Neuron (in vitro differentiated cells): ENCODE measurements at regions not wholly inside any gene's neighbourhood (a gene's known extent, or its start where the extent isn't known, plus 50 kb on each side); places are given as distances from the start of the nearest gene placed in this dataset.

Experiments
- H2AFZ ChIP-seq: one replicate; pipeline ENCODE4 v1.6.1; 2013; ENCODE audit warnings: low read depth, mild to moderate bottlenecking, inconsistent platforms, low read length, moderate library complexity
- H3K27me3 ChIP-seq: one replicate; pipeline ENCODE4 v1.6.1; 2013; ENCODE audit warnings: low read length; ENCODE audit not compliant: insufficient read depth
- H3K36me3 ChIP-seq: one replicate; pipeline ENCODE4 v1.6.1; 2013; ENCODE audit warnings: low read length; ENCODE audit not compliant: insufficient read depth
- H3K4me1 ChIP-seq: one replicate; pipeline ENCODE4 v1.6.1; 2013; ENCODE audit warnings: low read length; ENCODE audit not compliant: insufficient read depth
- H3K4me3 ChIP-seq: 2 replicates; pipeline ENCODE4 v1.5.1; 2013; ENCODE audit warnings: mild to moderate bottlenecking, low read length, moderate library complexity
- H3K9me3 ChIP-seq: one replicate; pipeline ENCODE4 v1.6.1; 2013; ENCODE audit warnings: low read length

- Histone ChIP-seq H3K4me3 (no peak overlapping the region), H3K36me3 (no peaks in the 10 kb centered on the region), H3K27me3 (no peaks in the 10 kb centered on the region), H3K4me1 (no peaks in the 10 kb centered on the region), H3K9me3 (no peaks in the 10 kb centered on the region), H2AFZ (no peak overlapping the region)
These were observed 408.7 kb upstream of the ADARB2 start for GRCh38 chr10:2145926-2146478.

DNA sequence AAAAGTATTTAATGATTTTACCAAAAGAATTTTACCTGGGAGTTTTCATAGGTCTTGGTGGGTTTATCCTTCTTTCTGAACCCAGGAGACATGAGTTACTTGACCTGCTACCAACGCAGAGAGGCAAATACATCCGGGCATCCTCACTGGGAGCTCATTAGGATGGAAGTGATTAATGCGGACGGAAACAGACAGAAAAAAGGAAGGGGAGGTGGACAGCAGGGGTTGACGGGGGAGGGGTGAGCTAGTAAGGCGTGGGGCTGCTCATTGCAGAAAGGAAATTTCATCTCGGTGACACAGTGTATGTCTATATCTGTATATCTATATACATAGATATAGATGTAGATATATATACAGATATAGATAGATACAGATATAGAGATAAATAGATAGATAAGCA is 408.2 kb upstream of the ADARB2 start:
- H3K4me3 ChIP-seq, result no peak overlapping the region
- no peaks in the 10 kb centered on the region for H3K4me1 ChIP-seq
- H3K27me3 ChIP-seq, result no peaks in the 10 kb centered on the region
- no peaks in the 10 kb centered on the region for H3K9me3 ChIP-seq
- H3K36me3 ChIP-seq, result no peaks in the 10 kb centered on the region
- H2AFZ ChIP-seq, result no peak overlapping the region

GRCh38 chr10:2144584-2144983 is 407.3 kb upstream of the ADARB2 start:
- no peak overlapping the region for H2AFZ ChIP-seq
- no peak overlapping the region for H3K4me3 ChIP-seq
- no peaks in the 10 kb centered on the region for H3K9me3 ChIP-seq
- no peaks in the 10 kb centered on the region for H3K4me1 ChIP-seq
- no peaks in the 10 kb centered on the region for H3K27me3 ChIP-seq
- no peaks in the 10 kb centered on the region for H3K36me3 ChIP-seq

- no peaks in the 10 kb centered on the region for H3K36me3 ChIP-seq
- no peaks in the 10 kb centered on the region for H3K27me3 ChIP-seq
- no peak overlapping the region for H2AFZ ChIP-seq
- H3K4me3 ChIP-seq, result no peak overlapping the region
- H3K4me1 ChIP-seq, result no peaks in the 10 kb centered on the region
- H3K9me3 ChIP-seq, result no peaks in the 10 kb centered on the region
These were observed 406.0 kb upstream of the ADARB2 start for GRCh38 chr10:2143213-2143835.

GRCh38 chr10:2139746-2140145 is 402.4 kb upstream of the ADARB2 start:
- Histone ChIP-seq H2AFZ (no peak overlapping the region), H3K27me3 (no peaks in the 10 kb centered on the region), H3K9me3 (no peaks in the 10 kb centered on the region), H3K4me3 (no peak overlapping the region), H3K4me1 (no peaks in the 10 kb centered on the region), H3K36me3 (no peaks in the 10 kb centered on the region)

DNA sequence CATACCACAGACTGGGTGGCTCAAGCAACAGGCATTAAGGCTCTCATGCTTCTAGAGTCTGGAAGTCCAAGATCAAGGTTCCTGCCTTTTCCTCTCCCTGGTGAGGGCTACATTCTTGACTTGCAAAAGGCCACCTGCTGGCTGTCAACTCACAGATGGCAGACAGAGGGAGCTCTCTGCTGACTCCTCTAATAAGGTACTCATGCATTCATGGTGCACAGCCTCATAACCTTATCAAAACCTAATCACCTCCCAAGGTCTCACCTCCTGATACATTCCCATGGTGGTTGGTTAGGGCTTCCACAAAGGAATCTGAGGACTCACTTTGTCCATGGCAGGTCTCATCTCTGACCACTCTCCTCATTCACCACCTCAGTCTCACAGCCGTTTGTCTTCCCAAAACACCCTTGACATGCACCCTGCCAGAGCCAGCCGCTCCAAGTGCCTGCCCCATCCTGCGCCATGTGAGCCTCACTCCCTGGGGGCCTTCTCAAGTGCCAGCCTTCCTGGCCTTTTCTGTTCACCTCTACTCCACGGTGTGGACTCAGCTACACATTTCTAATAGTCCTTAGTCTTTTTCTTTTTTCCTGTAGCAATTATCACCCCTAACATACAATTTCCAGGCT is 400.3 kb upstream of the ADARB2 start:
- Histone ChIP-seq H3K4me1 (no peaks in the 10 kb centered on the region), H2AFZ (no peak overlapping the region), H3K9me3 (no peaks in the 10 kb centered on the region), H3K27me3 (no peaks in the 10 kb centered on the region), H3K36me3 (no peaks in the 10 kb centered on the region), H3K4me3 (no peak overlapping the region)

- Histone ChIP-seq H3K4me1 (no peaks in the 10 kb centered on the region), H3K36me3 (no peaks in the 10 kb centered on the region)
These were observed 393.5 kb upstream of the ADARB2 start for GRCh38 chr10:2130705-2131305.

GRCh38 chr10:2128991-2129390 is 391.7 kb upstream of the ADARB2 start:
- H3K9me3 ChIP-seq, result no peaks in the 10 kb centered on the region
- no peaks in the 10 kb centered on the region for H3K36me3 ChIP-seq
- H2AFZ ChIP-seq, result no peak overlapping the region
- H3K4me1 ChIP-seq, result no peaks in the 10 kb centered on the region
- no peak overlapping the region for H3K4me3 ChIP-seq
- no peaks in the 10 kb centered on the region for H3K27me3 ChIP-seq

More at GRCh38 chr10:2130705-2131305, 393.5 kb upstream of the ADARB2 start:
- Histone ChIP-seq H2AFZ (no peak overlapping the region), H3K4me3 (no peak overlapping the region), H3K27me3 (no peaks in the 10 kb centered on the region), H3K9me3 (no peaks in the 10 kb centered on the region)

- H3K4me3 ChIP-seq, result no peak overlapping the region
- no peaks in the 10 kb centered on the region for H3K9me3 ChIP-seq
- no peak overlapping the region for H2AFZ ChIP-seq
- H3K27me3 ChIP-seq, result no peaks in the 10 kb centered on the region
- H3K36me3 ChIP-seq, result no peaks in the 10 kb centered on the region
- no peaks in the 10 kb centered on the region for H3K4me1 ChIP-seq
These were observed 386.8 kb upstream of the ADARB2 start for GRCh38 chr10:2124135-2124534.

DNA sequence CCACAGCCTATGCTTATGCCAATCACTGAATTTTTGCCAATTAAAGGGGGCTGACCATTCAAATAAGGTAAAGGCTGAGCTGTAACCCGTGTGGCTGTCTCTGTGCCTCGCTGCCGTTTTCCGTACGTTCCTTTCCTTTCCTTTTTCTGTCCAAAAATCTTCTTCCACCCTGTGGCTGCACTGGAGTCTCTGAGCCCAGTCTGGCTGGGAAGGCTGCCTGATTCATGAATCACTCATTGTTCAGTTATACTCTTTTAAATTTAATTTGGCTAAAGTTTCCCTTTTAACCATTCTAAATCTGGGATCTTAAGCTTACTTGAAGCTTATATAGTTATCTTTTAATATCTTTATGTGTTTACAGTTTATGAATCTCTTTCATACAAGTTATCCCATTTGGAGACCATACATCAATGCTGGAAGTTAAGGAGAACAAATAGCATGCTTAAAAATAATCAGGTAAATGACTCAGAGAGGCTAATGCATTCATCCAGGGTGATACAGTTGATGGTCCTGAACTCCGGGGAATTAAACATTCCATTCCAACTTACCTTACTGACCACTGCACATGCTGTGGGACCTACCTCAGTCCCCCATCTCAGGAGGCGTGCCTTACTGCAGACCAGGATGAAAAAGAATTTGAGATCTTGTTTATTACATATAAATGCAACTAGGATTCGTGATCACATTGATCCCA is 385.3 kb upstream of the ADARB2 start:
- Histone ChIP-seq H3K9me3 (no peaks in the 10 kb centered on the region), H3K36me3 (no peaks in the 10 kb centered on the region), H2AFZ (no peak overlapping the region), H3K4me1 (no peaks in the 10 kb centered on the region), H3K27me3 (no peaks in the 10 kb centered on the region), H3K4me3 (no peak overlapping the region)

DNA sequence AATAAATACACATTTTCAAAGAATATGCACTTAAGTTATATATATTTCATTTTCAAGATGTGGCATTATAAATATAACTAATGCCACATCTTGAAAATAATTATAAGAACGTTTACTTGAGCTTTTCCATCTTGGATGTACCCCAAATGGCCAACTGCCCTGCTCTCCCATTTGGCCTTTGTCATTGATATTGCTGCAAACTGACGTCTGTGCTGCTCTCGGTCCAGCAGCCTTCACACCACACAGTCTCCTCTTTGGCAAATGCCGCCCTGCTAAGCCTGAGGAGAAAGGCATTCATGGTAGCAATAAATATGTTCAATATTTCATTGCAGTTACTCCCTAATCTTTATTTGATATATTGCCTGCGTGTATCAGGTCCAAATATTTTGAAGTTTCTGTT is 384.6 kb upstream of the ADARB2 start:
- no peaks in the 10 kb centered on the region for H3K4me1 ChIP-seq
- no peaks in the 10 kb centered on the region for H3K9me3 ChIP-seq
- H3K27me3 ChIP-seq, result no peaks in the 10 kb centered on the region
- no peak overlapping the region for H3K4me3 ChIP-seq
- no peak overlapping the region for H2AFZ ChIP-seq
- no peaks in the 10 kb centered on the region for H3K36me3 ChIP-seq

DNA sequence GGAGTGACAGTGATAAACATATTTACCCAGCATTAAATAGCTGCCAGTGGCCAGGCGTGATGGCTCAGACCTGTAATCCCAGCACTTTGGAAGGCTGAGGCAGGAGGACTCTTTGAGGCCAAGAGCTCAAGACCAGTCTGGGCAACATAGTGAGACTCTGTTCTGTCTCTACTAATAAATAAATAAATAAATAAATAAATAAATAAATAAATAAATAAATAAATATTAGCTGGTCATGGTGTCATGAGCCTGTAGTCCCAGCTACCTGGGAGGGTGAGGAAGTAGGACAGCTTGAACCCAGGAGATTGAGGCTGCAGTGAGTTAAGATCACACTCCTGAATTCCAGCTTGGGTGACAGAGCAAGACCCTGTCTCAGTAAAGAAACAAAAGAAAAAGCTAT is 384.0 kb upstream of the ADARB2 start:
- Histone ChIP-seq H2AFZ (no peak overlapping the region), H3K36me3 (no peaks in the 10 kb centered on the region), H3K4me3 (no peak overlapping the region), H3K27me3 (no peaks in the 10 kb centered on the region), H3K4me1 (no peaks in the 10 kb centered on the region), H3K9me3 (no peaks in the 10 kb centered on the region)

- H3K9me3 ChIP-seq, result no peaks in the 10 kb centered on the region
- H3K4me1 ChIP-seq, result no peaks in the 10 kb centered on the region
- no peaks in the 10 kb centered on the region for H3K27me3 ChIP-seq
- no peak overlapping the region for H2AFZ ChIP-seq
- no peaks in the 10 kb centered on the region for H3K36me3 ChIP-seq
- no peak overlapping the region for H3K4me3 ChIP-seq
These were observed 383.4 kb upstream of the ADARB2 start for GRCh38 chr10:2120746-2121145.
